ENCODE measurements at regions not wholly inside any gene's neighbourhood (a gene's known extent, or its start where the extent isn't known, plus 50 kb on each side); places are given as distances from the start of the nearest gene placed in this dataset.
"Not testable (repeated sequence)": the region's sequence is repeated elsewhere in the genome, so short reads cannot be mapped to it uniquely, and the experiment has no call there.

DNA sequence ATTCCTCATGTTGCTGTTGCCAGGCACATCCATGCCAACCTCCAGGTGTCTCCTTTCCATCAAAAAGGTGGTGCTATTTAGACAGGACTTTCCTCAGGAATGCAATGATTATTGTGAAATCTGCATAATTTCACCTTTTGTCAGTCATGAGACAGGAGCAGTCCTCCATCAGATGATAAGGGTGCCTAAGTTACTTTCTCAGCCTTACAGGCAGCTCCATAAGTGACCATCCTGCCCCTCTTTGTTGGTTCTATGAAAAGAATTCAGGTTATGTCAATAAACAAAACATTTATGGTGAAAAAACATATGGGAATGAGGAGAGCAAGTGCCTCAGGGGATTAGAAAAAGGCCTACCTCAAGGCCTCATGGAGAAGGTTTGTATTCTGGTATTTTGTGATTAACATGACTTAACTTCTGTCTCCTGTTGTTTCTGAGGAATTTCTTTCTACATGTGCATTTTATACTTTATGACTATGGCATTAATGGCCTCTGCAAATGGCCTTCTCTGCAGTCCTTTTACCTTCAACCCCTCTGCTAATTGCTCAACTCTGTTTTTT is 110.3 kb upstream of the DIAPH3 start:
- DNase-seq (ENCODE audit: low read depth): no peak
- TF ChIP-seq, protein P1, sequence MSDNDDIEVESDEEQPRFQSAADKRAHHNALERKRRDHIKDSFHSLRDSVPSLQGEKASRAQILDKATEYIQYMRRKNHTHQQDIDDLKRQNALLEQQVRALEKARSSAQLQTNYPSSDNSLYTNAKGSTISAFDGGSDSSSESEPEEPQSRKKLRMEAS (IDR thresholded peaks at IDR 0.05; ENCODE audit: low read depth, low read length): no peak
- no peak for TF ChIP-seq POLR2A (IDR thresholded peaks at IDR 0.05; ENCODE audit: extremely low read depth, insufficient read length)
- TF ChIP-seq CTCF (IDR thresholded peaks at IDR 0.05; ENCODE audit: low read depth, low read length): no peak
- TF ChIP-seq MYC (IDR thresholded peaks at IDR 0.05; ENCODE audit: low read depth, low read length): no peak
- no peak overlapping the region for H3K4me3 ChIP-seq (ENCODE audit: low read depth, low read length)

GRCh38 chr13:60274655-60275054 is 110.9 kb upstream of the DIAPH3 start:
- DNase-seq (ENCODE audit: low read depth): no peak
- no peak for TF ChIP-seq POLR2A (IDR thresholded peaks at IDR 0.05; ENCODE audit: extremely low read depth, insufficient read length)
- TF ChIP-seq CTCF (IDR thresholded peaks at IDR 0.05; ENCODE audit: low read depth, low read length): no peak
- TF ChIP-seq MYC (IDR thresholded peaks at IDR 0.05; ENCODE audit: low read depth, low read length): no peak
- TF ChIP-seq, protein P1 (IDR thresholded peaks at IDR 0.05; ENCODE audit: low read depth, low read length): no peak
- no peak overlapping the region for H3K4me3 ChIP-seq (ENCODE audit: low read depth, low read length)

GRCh38 chr13:60275208-60275607 is 111.5 kb upstream of the DIAPH3 start:
- H3K4me3 ChIP-seq (ENCODE audit: low read depth, low read length): no peak overlapping the region
- DNase-seq (ENCODE audit: low read depth): peak; percentile 61
- TF ChIP-seq POLR2A (IDR thresholded peaks at IDR 0.05; ENCODE audit: extremely low read depth, insufficient read length): no peak
- no peak for TF ChIP-seq MYC (IDR thresholded peaks at IDR 0.05; ENCODE audit: low read depth, low read length)
- TF ChIP-seq, protein P1 (IDR thresholded peaks at IDR 0.05; ENCODE audit: low read depth, low read length): no peak
- no peak for TF ChIP-seq CTCF (IDR thresholded peaks at IDR 0.05; ENCODE audit: low read depth, low read length)

DNA sequence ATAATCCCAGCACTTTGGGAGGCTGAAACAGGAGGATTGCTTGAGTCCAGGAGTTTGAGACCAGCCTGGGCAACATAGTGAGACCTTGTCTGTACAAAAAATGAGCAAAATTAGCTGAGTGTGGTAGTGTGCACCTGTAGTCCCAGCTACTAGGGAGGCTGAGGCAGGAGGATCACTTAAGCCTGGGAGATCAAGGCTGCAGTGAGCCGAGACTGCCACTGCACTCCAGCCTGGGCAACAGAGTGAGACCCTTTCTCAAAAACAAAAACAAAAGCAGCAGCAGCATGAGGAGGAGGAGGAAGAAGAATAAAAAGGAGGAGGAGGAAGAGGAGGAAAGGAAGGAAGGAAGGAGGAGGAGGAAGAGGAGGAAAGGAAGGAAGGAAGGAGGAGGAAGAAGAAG is 116.5 kb upstream of the TDRD3 start:
- DNase-seq (ENCODE audit: low read depth); H3K4me3 ChIP-seq (ENCODE audit: low read depth, low read length): not testable (repeated sequence)

DNA sequence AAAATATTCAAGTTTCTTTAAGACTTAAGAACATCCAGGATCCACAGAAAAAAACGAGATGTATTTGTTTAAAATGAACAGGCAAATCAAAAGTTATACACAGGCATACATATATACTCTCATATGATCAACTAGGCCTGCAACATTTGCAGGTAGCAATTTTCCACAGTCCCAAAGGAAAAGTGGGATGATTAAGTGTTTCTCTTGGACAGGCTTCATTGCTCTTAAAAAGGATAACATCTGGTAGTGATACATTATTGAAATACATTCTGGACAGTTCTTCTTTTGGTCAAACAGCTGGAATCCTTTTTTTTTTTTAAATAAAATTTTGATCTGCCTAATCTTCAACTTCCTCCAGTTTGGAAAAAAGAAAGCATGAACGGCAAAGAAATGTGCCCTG is 114.8 kb upstream of the TDRD3 start:
- no peak for DNase-seq (ENCODE audit: low read depth)

GRCh38 chr13:60282708-60283107 is 114.3 kb upstream of the TDRD3 start:
- TF ChIP-seq MYC (IDR thresholded peaks at IDR 0.05; ENCODE audit: low read depth, low read length) (no peak), POLR2A (IDR thresholded peaks at IDR 0.05; ENCODE audit: extremely low read depth, insufficient read length) (no peak), CTCF (IDR thresholded peaks at IDR 0.05; ENCODE audit: low read depth, low read length) (no peak)
- TF ChIP-seq, protein P1 (IDR thresholded peaks at IDR 0.05; ENCODE audit: low read depth, low read length): no peak

More for the DNA sequence above, 114.8 kb upstream of the TDRD3 start:
- H3K4me3 ChIP-seq (ENCODE audit: low read depth, low read length): no peak overlapping the region
- TF ChIP-seq POLR2A (IDR thresholded peaks at IDR 0.05; ENCODE audit: extremely low read depth, insufficient read length) (no peak), CTCF (IDR thresholded peaks at IDR 0.05; ENCODE audit: low read depth, low read length) (no peak), MYC (IDR thresholded peaks at IDR 0.05; ENCODE audit: low read depth, low read length) (no peak)
- TF ChIP-seq, protein P1 (IDR thresholded peaks at IDR 0.05; ENCODE audit: low read depth, low read length): no peak

More at GRCh38 chr13:60282708-60283107, 114.3 kb upstream of the TDRD3 start:
- DNase-seq (ENCODE audit: low read depth): no peak
- no peak overlapping the region for H3K4me3 ChIP-seq (ENCODE audit: low read depth, low read length)
